ENCODE measurements at regions not wholly inside any gene's neighbourhood (a gene's known extent, or its start where the extent isn't known, plus 50 kb on each side); places are given as distances from the start of the nearest gene placed in this dataset.

DNA sequence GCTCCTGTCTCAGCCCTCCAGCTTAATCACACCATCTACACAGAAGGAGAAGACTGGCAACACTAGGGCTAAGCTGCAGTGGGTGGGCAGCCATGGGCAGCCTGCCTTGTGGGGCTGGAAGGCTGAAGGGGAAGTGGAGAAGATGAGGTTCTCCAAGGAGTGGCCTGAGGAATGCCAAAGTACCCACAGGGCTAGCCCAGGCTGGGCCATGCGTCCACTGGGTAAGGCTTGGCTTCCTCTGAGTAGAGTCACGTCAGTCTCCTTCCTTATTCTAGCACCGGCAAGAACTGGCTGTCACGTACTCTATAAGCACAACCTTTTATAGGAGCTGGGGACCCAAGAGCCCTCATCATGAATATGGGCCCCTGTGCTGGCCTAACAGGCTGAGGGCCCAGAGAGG, 110.6 kb upstream of the SIRPA start:
- DNase-seq: no peak

DNA sequence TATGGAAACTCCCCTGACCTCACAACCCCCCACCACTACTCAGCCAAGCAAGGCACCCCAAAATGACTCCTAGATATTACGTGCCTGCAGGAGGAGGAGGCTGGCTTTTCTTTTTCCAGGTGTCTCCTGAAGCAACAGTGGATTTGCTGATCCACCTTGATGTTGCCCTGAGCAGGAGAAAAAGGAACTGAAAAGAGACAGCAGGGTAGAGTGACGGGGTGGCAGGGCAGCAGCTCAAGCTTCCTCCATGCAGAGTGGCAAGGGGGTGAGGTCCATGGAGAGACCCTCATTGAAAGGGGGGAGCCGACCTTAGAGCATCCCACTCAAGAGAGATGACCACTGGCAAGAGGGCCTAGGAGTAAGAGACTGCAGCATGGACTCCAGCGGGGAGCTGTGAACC, 112.0 kb upstream of the SIRPA start:
- no peak for DNase-seq

DNA sequence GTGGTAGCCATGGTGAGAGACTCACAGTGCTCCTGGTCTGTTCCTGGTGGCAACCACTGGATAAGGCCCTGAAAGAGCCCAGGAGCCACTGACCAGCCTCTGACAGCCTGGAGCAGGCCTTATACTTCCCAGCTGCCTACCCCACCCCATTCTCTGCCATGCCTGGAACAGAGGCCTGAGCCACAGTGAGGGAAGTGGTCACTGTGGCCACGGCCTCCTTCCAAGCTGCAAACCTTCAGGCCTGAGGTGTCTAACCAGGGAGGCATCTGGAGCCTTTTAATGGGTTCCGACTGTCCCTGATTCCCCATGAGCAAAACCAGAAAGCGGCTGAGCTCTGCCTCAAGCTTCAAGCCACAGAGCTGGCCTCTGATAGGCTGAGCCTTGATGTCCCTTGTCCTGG, 113.0 kb upstream of the SIRPA start:
- DNase-seq: no peak

DNA sequence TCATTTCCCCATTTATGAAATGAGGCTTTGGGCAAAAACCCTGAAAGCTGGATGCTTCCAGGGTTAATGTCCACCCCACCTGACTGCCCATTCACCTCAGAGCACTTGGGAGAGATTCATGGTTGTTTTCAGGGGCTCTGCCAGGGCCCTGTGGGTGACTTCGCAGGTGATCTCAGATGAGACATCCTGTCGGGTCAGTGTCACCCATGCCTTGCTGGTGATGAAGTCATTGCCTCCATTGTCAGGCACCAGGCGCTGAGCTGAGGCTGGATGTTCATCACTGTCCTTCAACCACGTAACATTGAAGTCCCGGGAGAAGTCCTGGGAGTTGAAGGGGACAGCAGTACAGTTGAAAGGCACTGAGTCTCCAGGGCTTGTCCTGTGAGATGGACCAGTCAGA, 115.6 kb upstream of the SIRPA start:
- DNase-seq: no peak

DNA sequence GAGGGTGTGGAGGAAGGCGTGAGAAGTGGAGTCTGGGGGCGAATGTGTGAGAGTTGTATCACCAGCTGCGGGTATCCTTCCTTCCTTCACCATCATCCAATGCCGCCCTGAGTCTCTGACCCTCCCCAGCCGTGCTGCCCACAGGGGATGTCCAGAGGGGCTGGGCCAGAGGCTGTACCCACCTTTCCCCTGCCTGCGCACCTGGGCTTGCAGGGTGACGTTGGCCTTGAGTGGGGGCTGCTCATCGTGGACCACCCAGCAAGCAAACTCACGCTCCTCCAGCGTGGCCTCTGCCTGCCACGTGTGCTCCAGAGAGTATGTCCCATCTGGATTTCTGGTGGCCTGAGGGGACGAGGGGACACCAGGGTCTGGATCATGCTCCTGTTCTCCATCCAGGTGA, 116.9 kb upstream of the SIRPA start:
- DNase-seq: no peak

DNA sequence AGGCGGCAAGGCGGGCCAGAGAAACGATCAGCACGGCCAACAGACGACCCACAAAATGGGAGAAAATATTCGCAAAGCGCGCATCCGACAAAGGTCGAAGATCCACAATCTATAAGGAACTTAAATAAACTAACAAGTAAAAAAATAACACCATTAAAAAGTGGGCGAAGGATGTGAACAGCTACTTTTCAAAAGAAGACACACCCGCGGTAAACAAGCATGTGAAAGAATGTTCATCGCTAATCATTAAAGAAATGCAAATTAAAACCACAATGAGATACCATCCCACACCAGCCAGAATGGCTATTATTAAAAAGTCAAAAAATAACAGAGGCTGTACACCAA, 117.8 kb upstream of the SIRPA start:
- no peak for DNase-seq

DNA sequence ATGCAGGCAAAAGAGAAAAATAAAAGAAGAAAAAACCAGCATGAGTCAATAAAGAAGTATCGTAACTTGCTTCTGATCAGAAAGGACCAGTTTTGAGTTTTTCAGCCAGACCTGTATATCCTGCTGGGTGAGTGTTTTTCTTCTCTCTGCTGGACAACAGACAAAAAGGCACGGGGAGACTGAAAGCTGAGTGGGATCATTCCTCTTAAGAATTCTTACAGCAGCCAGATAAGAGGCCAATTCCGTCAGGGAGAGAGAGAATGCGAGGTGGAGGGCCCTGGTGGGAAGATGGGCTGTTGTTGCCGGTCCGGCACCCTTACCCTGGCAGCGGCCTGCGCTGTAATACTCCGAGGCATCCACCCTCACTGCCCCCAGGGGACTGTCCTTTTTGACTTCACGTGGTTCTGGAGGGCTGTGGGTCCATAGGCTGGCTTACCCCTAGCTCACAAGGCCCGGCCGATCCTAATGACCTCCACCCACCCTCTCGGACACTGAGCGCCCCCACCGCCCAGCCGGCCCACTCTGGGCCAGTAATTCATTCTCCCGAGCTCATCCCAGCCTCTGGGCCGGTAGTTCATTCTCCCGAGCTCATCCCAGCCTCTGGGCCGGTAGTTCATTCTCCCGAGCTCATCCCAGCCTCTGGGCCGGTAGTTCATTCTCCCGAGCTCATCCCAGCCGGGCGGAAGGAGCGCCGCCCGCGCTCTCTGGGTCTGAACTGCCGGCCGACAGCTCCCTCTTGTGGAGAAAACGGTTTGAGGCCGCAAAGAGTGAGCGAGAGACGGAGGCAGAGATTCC, 118.3 kb upstream of the SIRPA start:
- peak; percentile 81 for DNase-seq

DNA sequence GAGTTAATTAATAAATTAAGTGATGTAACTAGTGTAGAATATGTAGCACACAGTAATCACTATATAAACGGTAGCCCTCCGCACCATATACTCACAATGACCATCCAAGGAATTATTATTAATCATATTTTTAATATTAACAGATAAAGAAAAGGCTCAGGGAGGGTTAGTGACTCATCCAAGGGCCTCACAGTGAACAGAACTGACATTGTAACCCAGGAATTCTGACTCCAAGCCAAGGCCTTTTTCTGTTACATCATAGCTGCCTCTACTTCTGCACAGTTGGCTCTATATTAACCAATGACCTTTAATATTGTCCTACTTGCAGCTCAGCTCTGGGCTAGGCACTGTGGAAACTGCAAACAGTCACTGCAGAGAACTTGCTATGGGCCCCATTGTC, 117.5 kb upstream of the SIRPG start:
- DNase-seq: no peak

DNA sequence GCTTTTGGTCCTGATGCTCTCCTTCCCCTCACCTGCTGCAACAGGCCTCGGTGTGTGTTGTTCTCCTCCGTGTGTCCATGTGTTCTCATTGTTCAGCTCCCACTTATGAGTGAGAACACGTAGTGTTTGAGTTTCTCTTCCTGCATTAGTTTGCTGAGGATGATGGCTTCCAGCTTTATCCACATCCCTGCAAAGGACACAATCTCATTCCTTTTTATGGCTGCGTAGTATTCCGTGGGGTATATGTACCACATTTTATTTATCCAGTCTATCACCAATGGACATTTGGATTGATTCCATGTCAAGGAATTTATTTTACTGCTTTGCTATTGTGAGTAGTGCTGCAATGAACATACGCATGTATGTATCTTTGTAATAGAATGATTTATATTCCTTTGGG, 116.9 kb upstream of the SIRPG start:
- no peak for DNase-seq

DNA sequence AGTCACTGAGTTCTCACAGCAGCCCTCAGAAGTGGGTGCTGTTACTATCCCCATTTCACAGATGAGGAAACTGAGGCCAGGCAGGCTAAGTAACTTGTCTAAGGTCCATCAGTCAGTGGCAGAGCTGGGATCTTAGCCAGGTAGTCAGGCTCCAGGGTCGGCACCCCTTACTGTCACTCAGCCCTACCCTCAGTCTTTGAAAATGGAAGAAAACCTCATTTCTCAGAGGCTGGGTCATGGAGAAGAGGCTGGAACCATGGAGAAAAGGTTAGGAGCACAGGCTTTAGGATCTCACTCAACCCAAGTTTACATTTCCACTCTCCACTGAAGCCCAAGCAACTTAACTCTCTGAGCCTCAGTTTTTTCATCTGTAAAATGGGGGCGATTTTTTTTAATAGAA, 116.2 kb upstream of the SIRPG start:
- no peak for DNase-seq

DNA sequence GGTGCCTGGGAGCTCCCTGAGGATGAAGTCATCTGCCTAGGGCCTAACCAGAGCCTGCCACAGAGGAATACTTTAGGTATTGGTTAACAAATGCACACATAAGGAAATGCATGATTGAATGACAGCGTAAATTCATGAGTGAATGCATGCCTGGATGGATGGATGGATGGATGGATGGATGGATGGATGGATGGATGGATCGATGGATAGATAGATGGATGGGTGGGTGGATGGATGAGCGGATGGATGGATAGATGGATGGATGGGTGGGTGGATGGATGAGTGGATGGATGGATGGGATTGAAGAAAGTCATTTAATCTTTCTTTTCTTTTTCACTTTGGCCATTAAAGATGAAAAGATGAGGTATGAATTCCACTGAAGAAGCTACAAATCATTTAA, 111.9 kb upstream of the SIRPG start:
- DNase-seq: no peak

DNA sequence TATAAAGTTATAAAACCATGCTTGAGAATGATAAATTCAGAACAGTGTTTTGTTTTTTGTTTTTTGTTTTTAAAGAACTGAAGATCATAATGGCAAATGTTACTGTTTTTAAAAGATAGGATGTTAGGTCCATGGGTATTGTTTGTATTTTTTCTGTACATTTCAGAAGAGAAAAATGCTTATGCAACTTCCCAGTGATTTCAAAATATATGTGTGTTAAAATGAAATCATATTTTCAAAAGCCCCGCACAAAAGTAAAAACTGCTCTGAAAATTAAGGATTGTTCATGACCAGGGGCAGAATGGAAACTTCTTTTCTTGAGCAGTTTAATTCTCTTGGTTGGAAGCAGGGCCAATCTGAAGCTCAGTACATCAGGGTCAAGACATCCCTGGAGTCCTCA, 109.2 kb upstream of the SIRPG start:
- DNase-seq: no peak

DNA sequence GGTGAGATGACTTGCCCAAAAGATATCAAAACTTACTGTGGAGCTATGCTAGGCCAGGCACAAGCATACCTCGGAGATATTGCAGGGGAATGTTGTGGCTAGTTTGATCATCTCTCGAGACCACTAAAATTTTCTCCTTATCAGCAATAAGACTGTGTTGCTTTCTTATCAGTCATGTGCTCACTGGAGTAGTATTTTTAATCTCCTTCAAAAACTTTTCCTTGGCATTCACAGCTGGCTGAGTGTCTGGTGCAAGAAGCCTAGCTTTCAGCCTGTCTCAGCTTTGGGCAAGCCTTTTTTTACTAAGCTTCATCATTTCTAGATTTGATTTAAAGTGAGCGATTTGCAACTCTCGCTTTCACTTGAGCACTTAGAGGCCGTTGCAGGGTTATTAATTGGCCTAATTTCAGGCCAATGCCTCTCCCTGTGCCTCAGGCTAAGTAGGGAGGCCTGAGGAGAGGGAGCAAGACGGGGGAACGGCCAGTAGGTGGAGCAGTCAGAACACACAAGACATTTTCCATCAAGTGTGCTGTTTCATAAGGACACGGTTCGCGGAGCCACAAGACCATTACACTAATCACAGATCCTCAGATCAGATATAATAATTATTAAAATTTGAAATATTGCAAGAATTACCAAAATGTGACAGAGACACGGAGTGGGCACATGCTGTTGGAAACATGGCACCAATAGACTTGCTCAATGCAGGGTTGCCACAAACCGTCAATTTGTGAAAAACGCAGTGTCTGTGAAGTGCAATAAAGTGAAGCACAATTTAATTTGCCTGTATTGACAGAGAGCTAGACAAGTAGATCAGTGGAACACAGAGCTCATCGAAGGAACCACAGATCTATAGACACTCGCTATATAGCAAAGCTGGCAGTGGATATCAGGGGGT, 106.8 kb upstream of the SIRPG start:
- peak; percentile 52 for DNase-seq

DNA sequence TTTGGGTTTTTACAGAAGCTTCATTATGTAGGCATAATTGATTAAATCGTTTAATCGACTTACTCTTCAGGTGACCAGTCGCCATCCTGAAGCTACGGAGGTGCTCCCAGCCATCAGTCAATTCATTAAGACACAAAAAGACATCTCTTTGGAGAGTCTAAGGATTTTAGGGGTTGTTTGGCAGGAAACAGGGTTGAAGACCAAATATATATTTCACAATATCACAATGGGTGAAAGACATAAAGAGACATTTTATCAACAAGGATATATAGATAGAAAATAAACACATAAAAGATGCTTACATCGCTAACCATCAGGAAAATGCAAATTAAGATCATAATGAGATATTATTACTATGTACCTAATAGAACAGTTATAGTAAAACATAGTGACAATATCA, 104.0 kb upstream of the SIRPG start:
- no peak for DNase-seq

DNA sequence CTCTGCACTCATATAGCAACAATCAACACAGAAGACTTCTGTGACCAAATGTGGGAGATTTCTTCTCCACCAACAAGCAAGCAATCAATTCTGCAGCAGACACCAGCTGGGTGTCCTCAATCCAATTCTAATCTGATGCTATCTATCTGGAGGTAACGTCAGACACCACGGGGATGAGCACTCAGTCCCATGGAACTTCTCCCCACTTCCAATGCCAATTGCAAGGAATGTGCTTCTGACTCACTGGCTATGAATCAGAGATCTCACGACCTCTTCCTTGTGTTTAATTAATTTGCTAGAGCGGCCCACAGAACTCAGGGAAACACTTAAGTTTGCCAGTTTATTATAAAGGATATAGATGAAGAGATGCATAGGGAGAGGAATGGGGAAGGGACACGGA, 103.5 kb upstream of the SIRPG start:
- no peak for DNase-seq

DNA sequence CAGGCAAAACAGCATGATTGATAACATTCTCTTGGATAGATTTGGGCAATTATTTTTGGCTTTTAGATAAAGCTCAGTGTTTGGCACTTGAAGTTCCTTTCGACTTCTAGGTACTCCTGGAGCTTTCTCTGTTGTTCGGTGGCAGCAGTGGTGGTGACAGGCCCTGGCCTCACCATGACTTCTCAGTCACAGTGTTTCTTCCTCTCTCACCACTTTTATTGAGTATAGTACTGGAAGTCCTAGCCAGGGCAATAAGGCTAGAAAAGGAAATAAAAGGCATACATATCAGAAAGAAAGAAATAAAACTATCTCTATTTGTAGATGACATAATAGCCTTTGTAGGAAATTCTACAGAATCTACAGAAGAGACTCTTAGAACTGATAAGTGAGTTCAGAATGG, 101.2 kb upstream of the SIRPG start:
- DNase-seq: no peak

DNA sequence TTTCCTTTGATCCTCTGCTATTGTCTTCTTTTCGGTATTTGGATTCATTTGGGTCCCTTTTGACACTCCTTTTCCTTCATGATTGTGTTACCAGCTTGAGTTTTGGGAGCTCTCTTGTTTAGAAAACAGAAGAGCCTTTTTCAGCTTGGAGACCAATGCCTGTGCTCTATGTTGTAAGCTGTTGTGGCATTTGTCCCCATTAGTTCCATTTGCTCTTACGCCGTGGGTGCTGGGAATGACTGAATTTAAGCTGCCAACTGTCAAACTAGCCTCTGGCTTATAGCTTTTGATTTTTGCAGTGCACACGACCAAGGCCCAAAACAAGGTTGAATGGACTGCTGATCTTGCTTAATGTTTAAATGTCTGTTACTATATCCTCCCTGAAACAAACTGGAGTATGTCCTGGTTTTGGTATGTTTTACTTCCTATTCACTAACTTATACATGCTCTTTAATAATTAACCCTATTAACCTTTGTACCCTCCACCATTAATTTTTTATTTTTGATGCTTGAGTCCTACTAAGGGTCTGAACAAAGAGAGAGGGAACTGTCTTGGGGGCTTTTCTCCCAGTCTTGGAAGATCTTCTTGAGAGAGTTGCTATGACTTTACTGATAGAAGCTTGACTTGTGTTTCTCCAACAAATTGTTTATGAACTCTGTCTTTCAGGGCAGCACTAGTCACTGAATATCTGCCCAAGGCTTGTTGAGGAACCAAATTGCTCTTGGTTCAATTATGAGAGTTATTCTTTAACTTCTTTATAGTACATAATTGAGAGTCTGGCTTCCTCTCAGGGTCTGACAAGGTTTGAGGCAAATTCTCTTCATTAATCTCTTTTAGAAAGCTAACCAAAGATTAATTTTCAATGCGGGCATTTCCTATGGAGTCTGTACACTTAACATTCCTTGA, 100.3 kb upstream of the SIRPG start:
- DNase-seq: no peak

DNA sequence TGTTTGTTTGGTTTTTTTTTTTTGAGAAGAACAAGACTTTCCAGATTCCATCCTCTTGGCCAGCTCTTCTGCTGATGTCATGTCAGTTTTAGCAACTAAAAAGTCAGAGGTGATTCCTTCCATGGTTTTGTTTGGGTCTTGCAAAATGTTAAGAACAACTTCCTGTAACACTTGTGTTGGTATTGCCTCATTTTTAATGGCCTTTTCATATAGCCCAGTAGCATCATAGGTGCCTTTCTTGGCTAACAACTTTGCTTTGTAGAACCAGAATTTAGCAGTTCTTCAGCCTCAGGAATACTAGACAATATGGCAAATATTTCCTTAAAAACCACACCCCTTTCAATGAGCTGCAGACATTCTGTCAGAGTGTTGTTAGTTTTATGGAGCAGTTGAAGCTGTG, 99.5 kb upstream of the SIRPG start:
- no peak for DNase-seq

DNA sequence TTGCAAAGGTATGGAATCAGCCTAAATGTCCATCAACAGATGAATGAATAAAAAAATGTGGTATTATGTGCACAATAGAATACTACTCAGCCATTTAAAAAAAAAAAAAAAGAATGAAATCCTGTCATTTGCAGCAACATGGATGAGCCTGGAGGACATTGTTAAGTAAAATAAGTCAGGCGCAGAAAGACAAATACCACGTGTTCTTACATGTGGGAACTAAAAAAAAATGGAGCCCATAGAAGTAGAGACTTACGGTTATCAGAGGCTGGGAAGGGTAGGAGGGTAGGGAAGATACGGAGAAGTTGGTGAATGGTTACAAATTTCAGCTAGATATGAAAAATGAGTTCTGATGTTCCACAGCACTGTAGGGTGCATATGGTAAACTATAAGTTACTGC, 97.2 kb upstream of the SIRPG start:
- no peak for DNase-seq

DNA sequence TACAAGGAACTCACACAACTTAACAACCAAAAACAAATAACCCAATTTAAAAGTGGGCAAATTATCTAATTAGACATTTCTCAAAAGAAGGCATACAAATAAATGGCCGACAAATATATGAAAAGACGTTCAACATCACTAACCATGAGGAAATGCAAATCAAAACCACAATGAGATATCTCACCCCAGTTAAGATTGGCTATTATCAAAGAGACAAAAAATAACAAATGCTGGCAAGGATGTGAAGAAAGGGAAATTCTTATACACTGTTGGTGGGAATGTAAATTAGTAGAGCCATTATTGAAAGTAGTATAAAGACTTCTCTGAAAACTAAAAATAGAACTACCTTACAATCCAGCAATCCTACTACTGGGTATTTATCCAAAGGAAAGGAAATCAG, 96.7 kb upstream of the SIRPG start:
- DNase-seq: no peak

DNA sequence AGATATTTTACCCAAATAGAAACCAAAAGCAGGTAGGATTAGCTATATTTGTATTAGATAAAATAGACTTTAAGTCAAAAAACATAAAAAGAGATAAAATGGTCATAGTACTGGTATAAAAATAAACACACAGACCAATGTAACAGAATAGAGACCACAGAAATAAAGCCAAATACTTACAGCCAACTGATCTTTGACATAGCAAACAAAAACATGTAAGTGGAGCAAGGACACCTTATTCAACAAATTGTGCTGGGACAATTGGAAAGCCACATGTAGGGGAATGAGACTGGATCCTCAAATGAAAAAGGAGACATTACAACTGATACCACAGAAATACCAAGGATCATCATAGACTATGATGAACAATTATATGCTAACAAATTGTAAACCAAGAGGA, 94.5 kb upstream of the SIRPG start:
- no peak for DNase-seq

DNA sequence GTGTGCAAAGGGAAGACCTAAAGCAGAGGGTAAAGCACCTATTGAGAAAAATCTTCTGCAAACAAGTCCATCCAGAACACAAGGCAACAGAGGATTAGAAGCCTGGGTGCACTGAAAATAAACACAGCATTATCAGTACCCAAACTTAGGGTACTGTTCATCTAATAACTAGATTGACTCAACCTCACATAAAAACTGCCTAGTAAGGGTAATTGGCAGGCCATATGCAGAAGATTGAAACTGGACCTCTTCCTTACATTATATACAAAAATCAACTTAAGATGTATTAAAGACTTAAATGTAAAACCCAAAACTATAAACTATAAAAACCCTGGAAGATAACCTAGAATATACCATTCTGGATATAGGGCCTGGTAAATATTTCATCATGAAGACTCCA, 91.2 kb upstream of the SIRPG start:
- no peak for DNase-seq

DNA sequence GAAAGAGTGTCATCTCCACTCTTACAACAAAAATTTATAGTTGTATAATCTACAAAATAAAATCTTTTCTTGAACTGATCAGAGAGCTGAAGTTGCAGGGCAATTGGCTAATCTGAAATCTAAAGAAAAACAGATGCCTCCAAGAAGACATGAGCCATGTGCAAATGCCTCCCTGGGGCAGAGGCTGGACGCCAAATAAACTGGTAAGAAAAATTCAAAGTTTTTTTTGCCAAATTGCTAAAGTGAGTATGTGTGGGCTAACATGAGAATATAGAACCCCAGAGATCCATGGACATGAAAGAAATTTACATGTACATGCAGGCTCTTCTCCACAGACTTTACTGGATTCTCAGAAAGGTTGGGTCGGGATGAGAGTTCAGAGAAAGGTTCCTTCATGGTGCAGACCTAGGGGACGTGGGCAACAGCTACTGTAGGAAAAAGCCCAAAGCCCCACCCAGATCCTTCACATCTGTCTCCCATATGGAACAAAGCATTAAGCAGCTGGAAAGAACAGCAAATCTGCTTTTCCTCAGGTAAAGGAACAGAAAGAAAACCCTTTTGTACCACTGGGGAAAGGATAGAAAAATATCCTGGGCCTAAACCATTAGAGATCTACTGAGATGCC, 90.5 kb upstream of the SIRPG start:
- DNase-seq: no peak
